ENCODE measurements at regions not wholly inside any gene's neighbourhood (a gene's known extent, or its start where the extent isn't known, plus 50 kb on each side); places are given as distances from the start of the nearest gene placed in this dataset.

DNA sequence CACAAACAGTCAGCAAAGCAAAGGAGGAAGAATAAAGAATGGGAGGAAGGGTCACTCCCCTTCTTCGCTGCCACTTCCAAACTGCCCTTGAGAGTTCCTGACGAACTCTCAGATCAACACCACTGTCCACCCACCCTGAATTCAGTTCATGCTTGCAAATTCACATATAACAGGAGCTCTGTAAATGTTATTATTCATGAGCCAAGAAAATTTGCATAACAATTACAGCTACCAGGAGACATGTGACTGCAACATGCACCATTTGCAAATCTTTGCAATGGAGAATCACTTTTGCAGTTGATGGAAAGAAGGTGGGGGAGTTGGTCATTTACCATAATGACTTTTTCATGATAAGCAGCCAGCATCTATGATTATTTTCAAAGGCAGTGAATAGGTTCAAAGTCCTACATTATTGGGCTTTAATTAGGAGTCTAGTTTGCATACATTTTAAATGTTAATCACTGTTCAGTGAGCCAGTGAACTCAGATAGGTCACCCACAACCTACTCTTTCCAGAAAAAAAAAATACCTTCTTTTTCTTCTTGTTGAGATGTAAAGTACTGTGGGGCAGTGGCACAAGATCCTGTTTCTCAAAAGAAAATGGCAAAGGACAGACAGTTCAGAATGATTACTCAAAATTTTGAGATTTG lies 149.7 kb downstream of the CAAP1 start:
- no peak for DNase-seq

DNA sequence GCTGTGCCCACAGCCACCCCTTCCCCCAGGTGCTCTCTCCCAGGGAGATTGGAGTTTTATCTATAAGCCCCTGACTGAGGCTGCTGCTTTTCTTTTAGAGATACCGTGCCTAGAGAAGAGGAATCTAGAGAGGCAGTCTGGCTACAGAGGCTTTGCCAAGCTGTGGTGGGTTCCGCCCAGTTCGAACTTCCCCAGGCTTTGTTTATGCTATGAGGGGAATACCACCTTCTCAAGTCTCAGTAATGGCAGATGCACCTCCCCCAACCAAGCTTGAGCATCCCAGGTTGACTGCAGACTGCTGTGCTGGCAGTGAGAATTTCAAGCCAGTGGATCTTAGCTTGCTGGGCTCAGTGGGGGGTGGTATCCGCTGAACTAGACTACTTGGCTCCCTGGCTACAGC lies 157.4 kb downstream of the CAAP1 start:
- no peak for DNase-seq

DNA sequence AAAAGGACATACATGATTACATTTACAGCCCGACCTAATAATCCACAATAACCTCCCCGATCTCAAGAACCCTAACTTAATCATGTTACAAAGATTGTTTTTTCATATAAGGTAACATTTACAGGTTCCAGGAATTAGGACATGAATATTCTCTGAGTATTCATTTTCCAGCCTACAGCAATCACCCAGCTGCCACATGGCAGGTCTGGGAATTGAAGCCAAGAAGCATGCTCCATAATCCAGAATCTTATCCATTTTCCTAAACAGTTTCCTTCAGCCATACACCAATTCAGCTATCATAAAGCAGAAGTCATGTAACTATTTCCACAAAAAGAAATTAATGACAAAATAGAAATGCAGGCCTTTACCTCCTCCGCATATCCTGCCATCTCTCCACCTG lies 163.4 kb downstream of the CAAP1 start:
- no peak for DNase-seq

DNA sequence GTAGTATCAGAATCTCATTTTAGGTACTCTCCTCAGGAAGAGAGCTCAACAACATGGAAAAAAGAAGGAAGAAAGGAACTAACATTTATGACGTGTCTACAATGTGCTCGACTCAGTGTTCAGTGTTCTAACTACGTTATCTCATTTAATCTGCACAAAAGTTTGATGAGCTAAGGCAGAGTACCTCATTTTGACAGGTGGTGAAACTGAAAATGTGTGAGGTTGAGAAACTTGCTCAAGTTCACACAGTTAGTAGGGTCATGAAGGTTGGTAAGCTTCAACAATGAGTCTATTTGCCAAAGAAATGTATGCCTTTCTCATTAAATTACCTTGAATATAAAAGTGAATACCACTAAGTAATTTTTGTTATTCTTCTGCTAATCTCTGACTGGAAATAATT lies 165.1 kb downstream of the CAAP1 start:
- DNase-seq, result no peak

DNA sequence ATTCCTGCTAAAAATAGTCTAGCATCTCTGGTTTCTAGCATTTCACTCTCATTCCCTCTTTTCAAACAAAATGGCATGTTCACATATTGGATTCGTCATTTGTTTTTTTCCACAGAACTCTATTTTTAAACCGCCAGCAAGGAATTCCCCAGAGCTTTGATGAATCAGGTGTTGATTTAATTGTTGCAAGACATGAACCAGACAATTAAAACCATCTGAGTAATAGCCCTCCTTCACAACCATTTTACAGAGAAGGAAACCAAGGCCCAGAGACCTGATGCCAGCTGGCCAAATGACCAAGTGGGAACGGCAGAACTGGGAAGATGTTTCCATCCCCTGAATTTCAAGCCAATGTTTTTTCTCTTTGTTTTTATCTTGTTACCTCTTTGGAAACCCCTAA lies 167.0 kb downstream of the CAAP1 start:
- DNase-seq, result no peak

DNA sequence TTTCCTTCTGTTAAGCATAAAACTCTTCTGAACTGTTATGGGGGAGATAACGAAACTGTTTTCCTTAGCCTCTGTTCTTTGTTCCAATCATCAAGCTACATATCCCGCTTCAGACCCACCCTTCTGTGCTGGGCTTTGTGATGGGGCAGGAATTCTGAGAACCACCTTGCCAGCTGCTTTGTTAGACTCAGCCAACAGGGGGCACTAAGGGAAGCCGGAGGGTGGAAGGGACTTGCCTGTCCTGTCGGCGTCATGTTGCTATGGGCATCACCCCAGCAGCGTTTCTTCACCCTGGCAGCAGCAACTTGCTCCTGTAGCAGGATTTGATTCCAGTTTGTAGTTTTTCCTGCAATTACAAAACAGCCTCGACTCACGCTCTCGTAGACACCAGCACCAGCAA lies 169.1 kb downstream of the CAAP1 start:
- DNase-seq, result peak in 22 of 51 donors; percentile 1 to 32 (median 4)

DNA sequence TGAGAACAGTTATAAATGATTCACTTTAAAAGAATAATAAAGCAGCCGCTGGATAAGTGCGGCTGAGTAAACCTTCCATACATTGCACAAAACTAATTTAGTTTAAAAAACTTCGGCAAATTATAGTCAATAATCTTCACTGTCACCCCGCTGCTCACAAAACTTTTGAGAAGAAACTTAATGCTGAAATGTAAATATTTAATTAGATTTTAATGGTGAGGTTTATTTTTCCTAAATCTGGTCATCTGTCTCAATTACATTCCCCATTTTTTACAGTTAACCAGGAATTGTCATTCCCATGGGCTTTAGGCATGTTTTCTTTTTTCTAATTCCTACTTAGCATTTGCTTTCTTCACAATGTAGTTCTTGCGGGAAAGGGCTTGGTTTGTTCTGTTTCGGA lies 169.8 kb downstream of the CAAP1 start:
- DNase-seq, result no peak

DNA sequence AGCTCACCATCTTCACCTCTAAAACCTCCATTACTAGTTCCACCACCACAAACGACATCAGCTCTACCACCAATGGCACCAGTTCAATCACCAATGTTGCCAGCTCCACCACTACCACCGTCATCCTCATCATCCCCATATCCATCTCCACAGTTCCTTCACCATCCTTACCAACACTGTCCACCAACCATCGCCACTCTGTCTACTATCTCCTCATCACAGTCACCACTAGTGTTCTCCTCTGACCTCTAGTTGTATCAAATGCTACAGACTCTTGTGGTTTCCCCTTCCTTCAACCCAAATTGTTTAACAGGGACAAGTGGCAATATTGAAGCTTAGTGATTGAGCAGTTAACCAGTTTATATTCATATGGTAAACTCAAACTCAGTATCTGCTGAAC lies 182.6 kb downstream of the CAAP1 start:
- DNase-seq, result no peak

DNA sequence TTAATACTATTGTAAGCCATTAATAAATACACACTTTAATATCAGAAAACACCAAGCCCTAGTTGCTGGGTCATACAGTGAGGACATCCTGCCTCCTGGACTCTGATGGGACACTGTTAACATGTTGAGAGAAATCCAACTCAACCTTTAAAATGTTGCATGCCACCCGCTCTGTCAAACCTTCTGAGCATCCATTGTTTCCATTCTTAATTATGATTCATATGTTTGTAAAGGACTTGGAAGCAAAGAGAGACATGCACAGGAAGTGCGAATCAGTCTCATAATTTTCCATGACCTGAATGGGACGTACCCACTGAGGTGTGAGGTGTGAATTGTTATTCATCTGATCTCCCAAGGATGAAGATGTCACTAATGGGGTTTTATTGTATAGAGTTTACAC lies 186.4 kb downstream of the CAAP1 start:
- no peak for DNase-seq

DNA sequence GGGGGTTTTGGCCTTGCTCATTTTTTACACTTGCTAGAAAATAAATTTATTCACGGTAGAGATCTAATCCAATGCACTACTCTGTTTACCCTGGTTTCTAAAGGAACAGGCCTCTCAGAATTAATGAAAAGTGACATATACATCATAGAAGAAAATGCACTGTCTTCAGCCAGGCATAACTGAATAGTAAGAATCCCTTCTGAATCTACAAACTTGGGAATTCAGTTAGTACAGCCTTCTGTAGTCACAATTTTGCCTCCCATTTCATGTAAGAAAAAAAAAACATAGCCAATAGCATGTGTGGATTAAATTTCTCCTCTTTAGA lies 197.3 kb downstream of the CAAP1 start:
- DNase-seq, result no peak

DNA sequence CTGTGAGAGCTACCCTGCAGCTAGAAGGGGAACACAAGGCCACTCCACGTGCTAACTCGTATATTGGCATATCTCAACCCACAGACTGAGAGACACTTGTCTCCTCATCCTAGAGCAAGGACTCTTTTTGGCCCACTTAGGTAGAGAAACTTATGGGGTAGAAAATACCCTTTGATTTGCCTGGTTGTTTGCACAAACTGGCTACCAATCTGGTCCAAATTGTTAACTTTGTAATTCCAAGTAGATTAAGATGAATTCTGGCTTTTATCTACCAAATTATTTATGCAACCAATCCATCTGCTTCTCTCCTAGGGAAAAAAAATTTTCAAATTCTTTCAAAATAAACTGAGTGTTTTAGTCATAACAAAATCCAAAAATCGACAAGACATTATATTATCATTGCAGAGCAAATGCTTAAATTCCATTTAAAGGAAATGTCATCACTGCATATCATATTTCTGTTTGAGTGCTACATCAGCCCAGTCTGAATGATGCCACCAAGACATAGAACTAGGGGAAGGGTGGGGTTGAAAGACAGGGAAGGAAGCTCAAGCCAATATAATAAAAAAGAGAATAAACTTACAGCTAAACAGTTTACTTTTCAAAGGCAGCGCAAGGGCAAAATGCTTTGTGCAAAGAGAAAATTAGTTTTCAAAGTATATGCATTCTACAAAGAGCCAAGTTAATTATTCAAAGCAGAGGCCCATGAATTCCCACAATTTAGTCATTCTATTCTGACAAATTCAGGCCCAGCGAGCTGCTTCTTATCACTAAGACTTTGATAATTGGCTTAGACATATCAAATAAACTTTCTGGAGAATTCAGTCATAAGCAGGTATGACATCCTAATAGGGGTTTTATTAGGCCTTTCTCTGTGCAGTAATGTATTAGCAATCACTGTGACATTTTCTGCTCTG lies 198.0 kb downstream of the CAAP1 start:
- no peak for DNase-seq

DNA sequence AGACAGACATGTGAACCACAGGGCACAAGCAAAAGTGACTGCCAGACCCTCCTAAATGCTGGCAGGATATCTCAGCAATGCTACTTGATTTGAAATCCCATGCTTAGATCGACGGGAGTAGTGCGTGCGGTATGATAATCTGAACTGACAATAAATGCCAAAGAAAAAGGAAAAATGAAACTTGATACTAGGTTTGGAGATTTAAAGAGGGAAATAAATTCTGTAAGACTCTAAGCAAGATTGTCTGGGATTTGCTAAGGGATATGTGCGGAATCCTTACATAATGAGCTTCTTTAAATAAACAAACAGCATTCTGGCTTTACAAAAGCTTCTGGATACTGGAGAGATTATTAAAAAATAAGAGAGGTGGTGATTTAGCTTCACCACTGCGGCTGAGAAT lies 203.6 kb downstream of the CAAP1 start:
- no peak for DNase-seq

DNA sequence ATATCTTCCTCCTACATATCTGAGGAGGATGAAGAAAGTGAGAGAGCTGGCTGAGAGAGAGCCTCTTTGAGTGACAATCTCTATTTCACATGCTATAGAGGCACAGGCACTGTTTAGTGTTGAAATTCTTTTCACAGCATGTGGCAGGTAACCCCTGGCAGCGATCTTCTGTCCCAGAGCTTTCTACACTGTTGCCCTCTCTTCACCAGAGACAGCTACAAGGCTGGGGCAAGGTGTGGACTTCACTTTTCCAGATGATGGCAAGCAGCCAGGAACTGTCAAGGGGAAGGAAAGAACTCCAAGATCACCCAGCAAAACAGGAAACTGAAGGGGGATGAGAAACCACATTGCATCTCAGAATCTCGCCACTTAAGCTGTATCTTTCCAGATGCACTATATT lies 205.2 kb downstream of the CAAP1 start:
- no peak for DNase-seq

DNA sequence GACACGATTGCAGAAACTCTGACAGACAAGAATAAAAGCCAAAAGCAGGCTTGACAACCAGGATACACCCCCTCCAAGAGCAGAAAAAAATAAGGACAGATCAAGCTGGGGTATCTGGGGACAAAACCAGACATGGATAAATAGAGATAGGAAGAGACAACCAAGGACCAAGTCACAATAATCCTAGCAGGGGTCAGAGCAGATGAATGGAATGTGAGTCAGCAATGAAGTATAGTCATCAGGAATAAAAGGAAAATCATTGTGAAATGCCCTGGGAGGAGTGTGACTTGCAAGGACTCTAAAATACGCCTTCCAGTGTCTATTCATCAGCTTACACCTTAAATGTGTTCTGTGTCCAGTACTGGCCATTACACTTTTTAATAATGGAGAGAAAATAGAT lies 206.8 kb downstream of the CAAP1 start:
- DNase-seq, result no peak

DNA sequence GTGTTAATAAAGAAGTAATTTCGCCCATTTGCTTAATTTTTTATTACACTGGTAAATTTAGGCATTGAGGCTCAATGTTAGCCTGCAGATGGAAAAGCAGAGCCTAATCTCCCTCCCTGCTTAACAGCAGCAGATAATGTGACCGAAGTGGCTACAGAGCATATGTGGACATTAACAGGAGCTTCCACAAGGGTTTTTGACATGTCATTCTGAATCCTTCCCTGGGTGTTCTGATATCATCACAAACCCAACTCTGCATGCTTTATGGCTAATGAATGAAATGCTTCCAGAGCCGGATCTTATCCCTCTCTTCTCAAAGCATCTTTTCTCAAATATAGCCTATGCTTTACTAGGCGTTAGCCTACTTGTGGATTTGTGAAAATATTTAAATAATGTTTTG lies 208.6 kb downstream of the CAAP1 start:
- no peak for DNase-seq

DNA sequence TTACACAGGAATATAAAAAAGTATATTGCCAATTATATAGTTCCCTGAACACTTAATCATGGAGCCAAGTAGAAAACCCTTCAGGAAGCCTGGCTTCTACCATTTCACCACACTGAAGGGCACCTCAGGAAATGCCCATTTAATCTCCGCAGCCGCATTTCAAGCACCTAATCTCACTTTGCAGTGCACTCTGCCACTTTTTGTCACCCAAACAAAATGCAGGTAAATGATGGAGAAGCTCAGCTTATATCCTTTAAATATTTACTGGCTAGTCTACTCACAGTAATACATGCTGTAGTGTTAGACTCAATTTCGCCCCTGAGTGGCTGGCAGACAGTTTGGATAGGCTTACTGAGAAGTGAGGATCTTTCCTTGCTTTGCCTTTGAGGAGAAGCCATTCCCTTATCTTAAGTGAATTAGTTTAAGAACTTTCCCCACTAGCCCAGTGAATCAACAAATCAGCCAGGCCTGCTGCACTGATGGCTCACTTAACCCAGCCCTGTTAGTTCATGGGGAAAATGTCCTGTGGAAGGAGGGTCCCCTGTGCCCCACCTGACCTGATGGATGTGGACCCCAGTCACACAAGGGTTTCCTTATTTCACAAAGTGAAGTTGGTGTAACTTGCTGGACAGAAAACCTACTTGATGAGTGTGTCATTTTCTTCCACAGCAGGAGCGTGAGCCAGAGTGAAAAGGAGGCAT lies 209.7 kb downstream of the CAAP1 start:
- DNase-seq, result no peak

DNA sequence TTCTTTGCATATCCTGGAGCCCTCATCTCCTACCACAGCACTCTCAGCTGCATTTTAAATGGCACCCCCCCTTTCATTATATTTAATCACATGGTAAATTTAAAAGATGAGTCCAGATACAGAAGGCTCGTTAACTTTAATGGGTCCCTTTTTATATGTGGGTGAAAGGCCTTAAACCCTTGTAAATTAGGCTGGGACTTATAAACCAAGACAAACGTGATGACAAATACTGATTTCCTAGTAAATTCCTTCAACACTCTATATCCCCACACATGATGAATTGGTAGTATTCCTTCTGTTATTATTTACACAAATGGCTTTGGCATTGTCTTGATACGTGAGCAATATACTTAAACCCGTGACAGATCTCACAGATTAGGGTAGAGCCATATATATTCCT lies 210.6 kb downstream of the CAAP1 start:
- DNase-seq, result no peak

DNA sequence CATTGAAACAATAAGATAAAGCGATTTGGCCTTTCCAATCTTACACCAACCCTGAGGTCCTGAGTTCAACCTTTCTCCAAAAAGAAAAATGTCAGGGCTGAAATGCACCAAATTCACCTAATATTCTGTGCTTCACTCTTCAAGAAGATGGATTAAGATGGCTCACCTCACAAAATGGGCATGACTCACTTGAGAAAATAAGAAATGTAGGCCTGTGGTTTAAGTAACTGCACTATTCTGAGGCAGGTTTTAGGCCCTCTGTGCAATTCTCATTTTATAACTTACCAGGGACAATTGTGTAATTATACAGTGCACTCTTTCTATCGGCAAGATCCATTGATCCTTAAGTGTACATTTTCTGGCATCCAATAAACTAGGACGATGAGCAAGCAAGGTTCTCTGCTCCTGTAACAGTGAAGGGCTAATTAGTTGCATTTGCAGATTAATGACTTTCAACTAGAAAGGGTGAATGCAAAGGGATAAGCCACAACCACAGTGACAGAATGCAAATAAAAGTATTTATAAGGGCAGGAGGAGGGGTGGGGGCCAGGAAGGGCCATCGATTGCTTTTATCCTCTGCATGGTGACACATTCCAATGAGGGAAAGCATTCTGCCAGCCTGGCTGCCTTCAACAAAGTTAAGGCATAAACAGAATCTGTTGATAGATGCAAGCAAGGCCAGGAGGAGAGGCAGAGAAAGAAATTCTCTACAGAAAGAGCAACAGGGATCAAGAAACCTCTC lies 214.5 kb downstream of the CAAP1 start:
- no peak for DNase-seq

DNA sequence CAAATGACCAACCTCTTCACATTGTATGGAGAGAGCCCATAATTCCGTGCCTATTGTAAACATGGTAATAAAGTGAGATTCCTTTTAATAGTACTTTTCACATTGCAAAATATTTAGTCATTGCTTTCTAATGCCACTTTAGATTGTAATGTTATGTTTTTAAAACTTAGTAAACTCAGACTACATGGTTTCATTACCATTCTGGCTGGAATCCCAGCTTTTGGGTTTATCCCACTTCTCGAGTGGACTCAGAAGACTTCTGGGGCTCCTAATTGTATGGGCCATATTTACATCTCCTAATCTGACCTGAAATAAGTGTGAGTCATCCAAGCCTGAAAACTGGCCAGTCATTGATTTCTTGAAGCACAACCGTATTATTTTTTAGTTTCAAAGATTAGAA lies 217.6 kb downstream of the CAAP1 start:
- no peak for DNase-seq

DNA sequence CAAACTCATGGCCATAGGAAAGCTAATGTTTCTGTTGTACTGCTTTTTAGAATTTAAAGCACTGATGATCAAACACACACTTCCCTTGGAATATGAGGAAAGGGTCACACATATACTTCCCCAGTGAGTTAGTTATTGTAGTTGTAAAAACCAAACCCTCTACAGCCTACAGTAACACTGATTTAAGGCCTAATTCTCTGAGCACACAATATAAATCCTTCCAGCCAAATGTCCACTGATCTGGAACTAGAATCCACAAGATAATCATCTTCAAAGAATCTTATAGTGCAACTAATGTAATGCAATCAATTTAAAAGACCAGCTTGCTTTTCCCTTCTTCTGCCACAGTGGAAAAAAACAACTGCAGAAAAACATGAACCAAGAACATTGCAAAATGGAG lies 219.3 kb downstream of the CAAP1 start:
- no peak for DNase-seq

DNA sequence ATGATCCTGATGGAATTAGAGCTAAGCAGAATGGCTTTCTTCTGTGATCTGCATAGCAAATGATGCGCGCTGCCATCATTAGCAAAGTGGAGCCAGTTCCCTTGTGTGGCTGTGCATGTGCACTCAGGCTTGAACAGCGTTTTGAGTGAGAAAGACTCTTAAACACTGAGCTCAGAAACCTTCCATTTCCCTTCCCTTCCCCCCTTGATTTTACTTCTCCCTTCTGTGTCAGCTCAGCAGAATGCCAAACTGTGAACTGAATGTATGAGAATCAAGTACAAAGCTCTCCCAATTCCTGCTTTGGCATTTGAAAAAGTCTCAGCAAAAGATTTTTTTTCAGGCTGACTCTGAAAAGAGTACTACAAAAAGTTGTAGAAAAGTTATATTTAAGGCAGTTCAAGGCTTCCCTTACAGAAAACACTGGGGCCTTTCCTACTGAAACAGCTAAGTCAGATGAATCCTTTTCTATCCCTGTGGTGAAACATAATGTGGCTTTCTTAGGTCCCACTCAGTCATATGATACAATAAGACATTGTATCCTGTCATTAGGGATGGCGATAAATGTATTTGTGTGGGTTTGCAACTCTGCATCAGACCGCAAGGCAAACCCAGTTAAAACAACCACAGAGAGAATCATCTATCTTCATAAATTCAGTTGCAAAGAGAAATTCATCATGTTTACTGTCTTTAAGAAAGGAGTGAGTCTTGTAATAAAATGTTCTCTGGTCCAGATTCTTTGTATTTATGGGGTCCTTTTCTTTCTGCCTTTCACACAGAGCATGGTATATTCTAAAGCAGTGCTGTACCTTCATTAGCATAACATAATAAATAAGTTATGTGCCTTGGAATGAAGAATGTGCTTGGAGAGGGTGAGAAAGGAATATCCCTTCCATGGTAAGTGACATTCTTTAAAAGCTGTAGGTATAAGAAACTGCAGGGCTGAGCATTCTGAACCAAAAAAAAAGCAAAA lies 222.6 kb downstream of the CAAP1 start:
- peak in 4 of 51 donors; percentile 6 to 18 (median 14) for DNase-seq

Measured in hypothalamus (tissue), 51 donors.